GM19035 (cell line): ENCODE measurements at regions not wholly inside any gene's neighbourhood (a gene's known extent, or its start where the extent isn't known, plus 50 kb on each side); places are given as distances from the start of the nearest gene placed in this dataset.
"Not testable (repeated sequence)": the region's sequence is repeated elsewhere in the genome, so short reads cannot be mapped to it uniquely, and the experiment has no call there.

Source experiments
- ATAC-seq: cut with Tn5 transposase; IDR thresholded peaks from one replicate; pipeline ENCODE4 v1.9.1; 2021; ENCODE audit not compliant: unreplicated experiment

- no peak for ATAC-seq
Measured at GRCh38 chr4:81786766-81787165, 315.1 kb upstream of the RASGEF1B start.

DNA sequence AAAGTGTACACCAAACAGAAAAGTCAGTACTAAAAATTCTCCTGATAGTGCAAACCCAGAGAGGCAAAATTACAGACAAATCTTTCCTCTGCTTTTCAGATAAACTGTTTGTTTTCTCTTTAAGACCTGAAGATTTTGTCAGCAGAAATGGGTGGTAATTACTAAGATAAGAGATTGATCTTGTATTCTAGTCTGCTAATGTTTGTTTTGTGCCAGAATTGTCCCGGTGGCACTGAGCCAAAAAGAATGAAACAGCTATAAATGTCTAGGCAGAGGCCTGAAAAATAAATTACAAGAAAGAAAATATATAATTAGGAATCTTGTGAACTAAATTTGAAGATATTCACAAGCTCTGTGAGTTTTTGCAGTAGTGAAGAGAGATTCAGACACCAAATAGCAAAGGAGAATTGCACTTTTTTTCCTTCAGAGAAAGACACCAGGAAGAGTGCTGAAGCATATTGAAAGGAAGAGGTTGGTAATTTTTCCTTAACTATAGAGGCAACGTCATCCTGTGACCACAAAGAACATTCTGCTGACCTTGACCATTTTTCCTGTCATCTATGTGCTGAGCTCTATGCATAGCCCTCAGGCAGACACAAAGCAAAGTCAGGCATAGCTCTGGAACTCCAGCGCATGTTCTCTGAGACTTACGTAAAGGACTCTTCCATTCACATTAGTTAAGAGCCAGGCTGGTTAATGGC, 314.5 kb upstream of the RASGEF1B start:
- no peak for ATAC-seq

- no peak for ATAC-seq
Measured at GRCh38 chr4:81785338-81785737, 313.6 kb upstream of the RASGEF1B start.

DNA sequence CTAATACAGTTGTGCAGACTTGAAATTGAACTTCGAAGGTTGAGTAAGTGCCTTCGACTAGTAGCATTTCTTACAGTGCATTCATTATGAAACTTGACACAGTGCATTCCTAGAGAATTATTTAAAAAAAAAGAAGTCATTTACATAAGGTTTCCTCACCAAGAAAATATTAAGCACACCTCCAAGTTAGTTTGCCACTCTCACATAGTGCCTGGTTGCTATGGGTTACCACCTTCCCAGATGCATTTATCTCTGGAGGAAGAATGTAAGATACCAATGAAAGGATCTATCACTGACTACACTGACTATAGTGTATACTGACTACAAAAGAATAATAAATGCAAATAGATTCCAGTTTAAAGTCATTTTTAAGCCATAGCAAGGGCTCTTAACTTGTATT, 311.9 kb upstream of the RASGEF1B start:
- ATAC-seq: no peak

- ATAC-seq: no peak
Measured at GRCh38 chr4:81781799-81782198, 310.1 kb upstream of the RASGEF1B start.

GRCh38 chr4:81777718-81778117, 306.0 kb upstream of the RASGEF1B start:
- not testable (repeated sequence) for ATAC-seq

GRCh38 chr4:81776794-81777193, 305.1 kb upstream of the RASGEF1B start:
- ATAC-seq: no peak

- ATAC-seq: no peak
Measured at GRCh38 chr4:81773557-81773956, 301.9 kb upstream of the RASGEF1B start.

GRCh38 chr4:81771721-81772120, 300.0 kb upstream of the RASGEF1B start:
- no peak for ATAC-seq

DNA sequence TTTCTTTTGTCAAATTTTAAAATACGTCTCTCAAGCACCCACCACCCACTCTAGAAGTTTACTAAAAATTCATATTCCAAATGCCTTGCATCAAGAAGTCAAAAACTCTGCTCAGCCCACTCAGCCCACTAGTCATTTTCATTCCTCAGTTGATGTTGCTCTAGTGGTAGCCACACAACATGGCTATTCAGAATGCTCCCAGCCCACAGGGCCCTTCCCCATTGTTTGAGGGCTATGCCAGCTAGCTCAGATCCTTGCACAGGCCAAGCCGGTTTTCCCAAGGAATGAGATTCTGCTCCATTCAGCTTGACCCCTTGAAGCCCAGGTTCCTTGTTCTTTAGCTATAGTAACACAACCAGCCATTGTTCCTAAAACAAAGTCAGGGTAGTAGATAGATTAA, 297.5 kb upstream of the RASGEF1B start:
- no peak for ATAC-seq

DNA sequence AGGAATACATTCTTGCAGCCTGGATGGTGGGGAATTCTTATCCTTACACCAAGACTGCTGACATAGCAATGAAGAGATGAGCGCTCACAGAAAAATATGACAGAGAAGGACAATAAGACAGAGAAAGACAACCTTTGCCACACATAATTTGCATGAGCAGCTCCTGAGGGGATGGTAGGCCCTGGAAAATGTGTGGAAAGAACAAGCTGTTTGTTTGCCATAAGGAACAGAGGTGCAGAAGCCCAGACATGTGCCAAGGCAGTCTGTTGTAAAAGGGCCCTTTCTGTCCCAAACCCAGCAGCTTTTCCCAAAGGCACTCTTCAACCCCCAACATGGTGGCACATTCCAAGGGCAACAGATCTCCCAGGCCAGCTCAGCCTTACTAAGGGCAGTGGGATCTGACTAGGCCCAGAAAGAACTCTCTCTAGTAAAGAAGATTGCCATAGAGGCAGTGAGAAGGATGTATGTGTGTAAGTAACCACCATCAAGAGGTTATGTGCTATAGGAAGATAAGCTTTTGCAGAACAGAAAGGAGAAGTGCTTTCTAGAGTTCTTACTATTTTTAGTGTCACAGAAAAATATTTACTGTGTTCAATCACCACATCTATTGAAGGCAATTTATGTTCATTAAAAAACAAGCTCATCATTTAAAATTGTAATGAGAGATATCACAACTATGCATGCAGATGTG, 287.0 kb upstream of the RASGEF1B start:
- peak; percentile 57 for ATAC-seq

GRCh38 chr4:81757691-81758090, 286.0 kb upstream of the RASGEF1B start:
- ATAC-seq: no peak

DNA sequence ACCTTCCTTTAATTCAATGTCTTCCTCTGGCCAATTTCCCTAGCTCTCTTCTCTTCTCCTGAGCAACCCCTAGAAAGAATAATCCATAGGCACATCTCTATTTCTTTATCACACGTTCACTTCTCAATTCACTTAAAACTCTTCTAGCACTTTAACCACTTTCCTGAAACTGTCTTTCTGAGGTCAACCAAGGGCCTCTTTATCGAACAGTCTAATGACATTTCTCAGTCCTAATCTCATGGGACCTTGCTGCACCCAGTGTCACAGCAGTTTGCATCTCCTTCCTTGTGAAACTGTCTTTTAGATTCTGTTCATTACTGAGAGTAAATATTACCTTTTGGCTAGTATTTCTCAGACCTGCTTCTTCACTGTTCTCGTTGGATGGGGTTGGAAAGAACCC, 285.3 kb upstream of the RASGEF1B start:
- peak; percentile 87 for ATAC-seq

GRCh38 chr4:81756042-81756441, 284.3 kb upstream of the RASGEF1B start:
- no peak for ATAC-seq

DNA sequence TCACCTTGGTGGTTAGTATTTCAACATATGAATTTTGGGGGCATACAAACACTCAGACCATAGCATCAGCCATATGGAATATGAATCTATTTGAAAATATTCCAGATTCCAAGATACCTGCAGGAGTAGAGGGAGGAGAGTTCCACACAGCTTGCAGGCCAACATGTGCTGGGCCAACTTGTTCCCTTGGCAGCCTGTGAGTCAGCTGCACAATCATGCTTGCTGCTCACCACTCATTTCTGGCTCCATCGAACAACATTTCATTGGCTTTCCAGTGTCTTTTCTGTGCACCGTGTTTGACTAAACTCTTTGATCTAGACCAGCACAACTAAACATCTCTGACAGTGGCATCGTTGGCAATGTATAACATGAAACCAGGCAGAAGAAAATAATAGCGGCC, 282.5 kb upstream of the RASGEF1B start:
- ATAC-seq: no peak

GRCh38 chr4:81751531-81752289, 280.0 kb upstream of the RASGEF1B start:
- no peak for ATAC-seq

GRCh38 chr4:81747242-81747930, 275.7 kb upstream of the RASGEF1B start:
- no peak for ATAC-seq

GRCh38 chr4:81746773-81747172, 275.1 kb upstream of the RASGEF1B start:
- no peak for ATAC-seq

- ATAC-seq: no peak
Measured at GRCh38 chr4:81746071-81746470, 274.4 kb upstream of the RASGEF1B start.

DNA sequence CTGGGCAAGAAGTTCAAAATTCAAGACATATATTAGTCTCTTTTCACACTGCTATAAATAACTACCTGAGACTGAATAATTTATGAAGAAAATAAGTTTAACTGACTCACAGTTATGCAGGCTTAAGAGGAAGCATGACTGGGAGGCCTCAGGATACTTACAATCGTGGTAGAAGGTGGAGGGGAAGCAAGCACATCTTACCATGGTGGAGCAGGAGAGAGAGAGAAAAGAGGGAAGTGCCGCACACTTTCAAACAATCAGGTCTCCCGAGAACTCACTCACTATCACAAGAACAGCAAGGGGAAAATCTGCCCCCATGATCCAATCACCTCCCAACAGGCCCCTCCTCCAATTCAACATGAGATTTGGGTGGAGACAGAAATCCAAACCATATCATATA, 273.3 kb upstream of the RASGEF1B start:
- no peak for ATAC-seq

GRCh38 chr4:81743731-81744435, 272.2 kb upstream of the RASGEF1B start:
- ATAC-seq: no peak
